OCI-LY7 (cell line): ENCODE measurements at regions not wholly inside any gene's neighbourhood (a gene's known extent, or its start where the extent isn't known, plus 50 kb on each side); places are given as distances from the start of the nearest gene placed in this dataset.

Experiments used
- CTCF ChIP-seq: fragments of 200-600 bp; sonication (generic); conservative IDR thresholded peaks from 2 replicates; pipeline ENCODE4 v1.5.1; 2014; ENCODE audit warnings: mild to moderate bottlenecking, antibody characterized with exemption, low read length, moderate library complexity, mixed read lengths
- EZH2phosphoT487 ChIP-seq: fragments of 200-600 bp; sonication (generic); IDR thresholded peaks from 2 replicates; pipeline ENCODE4 v1.6.1; 2018; ENCODE audit warnings: low read depth, borderline replicate concordance, mild to moderate bottlenecking, mixed run types, antibody characterized with exemption, low read length, moderate library complexity, mixed read lengths

- TF ChIP-seq CTCF: no peak
- TF ChIP-seq EZH2phosphoT487: no peak
Observed at GRCh38 chr2:120471166-120471565, 125.2 kb downstream of the INHBB start.
